Large intestine (tissue), 3 donors: ENCODE measurements at regions not wholly inside any gene's neighbourhood (a gene's known extent, or its start where the extent isn't known, plus 50 kb on each side); places are given as distances from the start of the nearest gene placed in this dataset.

Experiments
- DNase-seq, 2 donors: peaks; one replicate each; pipeline versions ENCODE4 v3.0.0 to v3.0.0-alpha.2; 2013
- H3K27ac ChIP-seq: one replicate; pipeline ENCODE4 v1.5.1; 2013; ENCODE audit warnings: low read length
- H3K27me3 ChIP-seq: 2 replicates; pipeline ENCODE4 v1.6.1; 2013; ENCODE audit warnings: low read length; ENCODE audit not compliant: control insufficient read depth, insufficient read depth
- H3K36me3 ChIP-seq: 2 replicates; pipeline ENCODE4 v1.6.1; 2013; ENCODE audit warnings: low read length; ENCODE audit not compliant: control insufficient read depth, insufficient read depth
- H3K4me1 ChIP-seq: one replicate; pipeline ENCODE4 v1.6.1; 2013; ENCODE audit warnings: low read length; ENCODE audit not compliant: control insufficient read depth, insufficient read depth
- H3K4me3 ChIP-seq: one replicate; pipeline ENCODE4 v1.5.1; 2013; ENCODE audit warnings: low read length
- H3K9me3 ChIP-seq: one replicate; pipeline ENCODE4 v1.6.1; 2013; ENCODE audit warnings: mild to moderate bottlenecking, low read depth, low read length, moderate library complexity; ENCODE audit not compliant: control insufficient read depth
- WGBS: methylation state at CpG from one replicate; pipeline ENCODE4 v1.1.5; 2013; ENCODE audit warnings: low lambda C conversion rate; ENCODE audit not compliant: insufficient coverage; 5-methylcytosine and 5-hydroxymethylcytosine counted together

DNA sequence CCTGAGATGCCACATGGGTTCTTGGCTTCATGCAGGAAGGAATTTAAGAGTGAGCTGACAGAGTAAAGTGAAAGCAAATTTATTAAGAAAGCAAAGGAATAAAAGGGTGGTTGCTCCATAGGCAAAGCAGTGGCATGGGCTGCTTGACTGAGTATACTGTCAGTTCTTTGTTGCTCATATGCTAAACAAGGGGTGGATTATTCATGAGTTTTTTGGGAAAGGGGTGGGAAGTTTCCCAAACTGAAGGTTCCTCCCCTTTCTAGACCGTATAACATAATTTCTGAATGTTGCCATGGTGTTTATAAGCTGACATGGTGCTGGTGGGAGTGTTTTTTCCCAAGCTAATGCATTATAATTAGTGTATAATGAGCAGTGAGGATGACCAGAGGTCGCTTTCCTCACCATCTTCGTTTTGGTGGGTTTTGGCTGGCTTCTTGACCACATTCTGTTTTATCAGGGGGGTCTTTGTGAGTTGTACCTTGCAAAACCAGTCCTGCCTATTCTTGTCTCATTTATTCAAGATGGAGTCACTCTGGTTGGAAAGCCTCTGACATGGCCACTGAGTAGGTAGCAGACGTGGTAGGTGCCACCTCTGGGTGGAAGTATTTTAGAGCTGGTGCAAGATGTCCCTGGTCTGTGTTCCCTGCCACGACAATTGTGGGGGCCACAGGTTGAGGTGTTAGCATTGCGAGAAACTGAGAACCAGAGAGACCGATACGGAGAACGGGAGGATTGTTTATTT lies 107.5 kb upstream of the SDK1 start:
- DNase-seq = no peak

GRCh38 chr7:3194501-3195141 lies 106.4 kb upstream of the SDK1 start:
- no peak overlapping the region for H3K4me3 ChIP-seq
- no peaks in the 10 kb centered on the region for H3K9me3 ChIP-seq
- H3K4me1 ChIP-seq = no peaks in the 10 kb centered on the region
- peak in 1 of 2 donors; percentile 73 for DNase-seq
- no peak overlapping the region for H3K27ac ChIP-seq
- no peaks in the 10 kb centered on the region for H3K36me3 ChIP-seq
- no CpG with 5 or more reads among the region's 7 CpGs for WGBS
- H3K27me3 ChIP-seq = no peaks in the 10 kb centered on the region

More for the DNA sequence above, 107.5 kb upstream of the SDK1 start:
- H3K4me1 ChIP-seq = no peaks in the 10 kb centered on the region
- no peak overlapping the region for H3K27ac ChIP-seq
- no peaks in the 10 kb centered on the region for H3K9me3 ChIP-seq
- H3K4me3 ChIP-seq = no peak overlapping the region
- no peaks in the 10 kb centered on the region for H3K36me3 ChIP-seq
- no peaks in the 10 kb centered on the region for H3K27me3 ChIP-seq
- WGBS = 93% methylated on average over 5 of the region's 9 CpGs

- Histone ChIP-seq H3K9me3 (no peaks in the 10 kb centered on the region), H3K4me3 (no peak overlapping the region), H3K27ac (no peak overlapping the region), H3K4me1 (no peaks in the 10 kb centered on the region), H3K27me3 (no peaks in the 10 kb centered on the region), H3K36me3 (no peaks in the 10 kb centered on the region)
- DNase-seq = no peak
- no CpG with 5 or more reads among the region's 6 CpGs for WGBS
These were observed 105.9 kb upstream of the SDK1 start for GRCh38 chr7:3195160-3195559.

GRCh38 chr7:3196629-3197400 lies 104.2 kb upstream of the SDK1 start:
- H3K27ac ChIP-seq = no peak overlapping the region
- WGBS = 90% methylated on average over 11 of the region's 21 CpGs

GRCh38 chr7:3197567-3198213 lies 103.4 kb upstream of the SDK1 start:
- 75% methylated on average over 2 of the region's 11 CpGs for WGBS
- Histone ChIP-seq H3K27me3 (no peaks in the 10 kb centered on the region), H3K4me3 (no peak overlapping the region), H3K4me1 (no peaks in the 10 kb centered on the region), H3K36me3 (no peaks in the 10 kb centered on the region), H3K9me3 (no peaks in the 10 kb centered on the region), H3K27ac (no peak overlapping the region)
- DNase-seq = no peak

More at GRCh38 chr7:3196629-3197400, 104.2 kb upstream of the SDK1 start:
- no peaks in the 10 kb centered on the region for H3K36me3 ChIP-seq
- no peaks in the 10 kb centered on the region for H3K4me1 ChIP-seq
- DNase-seq = no peak
- H3K27me3 ChIP-seq = no peaks in the 10 kb centered on the region
- no peaks in the 10 kb centered on the region for H3K9me3 ChIP-seq
- H3K4me3 ChIP-seq = no peak overlapping the region

DNA sequence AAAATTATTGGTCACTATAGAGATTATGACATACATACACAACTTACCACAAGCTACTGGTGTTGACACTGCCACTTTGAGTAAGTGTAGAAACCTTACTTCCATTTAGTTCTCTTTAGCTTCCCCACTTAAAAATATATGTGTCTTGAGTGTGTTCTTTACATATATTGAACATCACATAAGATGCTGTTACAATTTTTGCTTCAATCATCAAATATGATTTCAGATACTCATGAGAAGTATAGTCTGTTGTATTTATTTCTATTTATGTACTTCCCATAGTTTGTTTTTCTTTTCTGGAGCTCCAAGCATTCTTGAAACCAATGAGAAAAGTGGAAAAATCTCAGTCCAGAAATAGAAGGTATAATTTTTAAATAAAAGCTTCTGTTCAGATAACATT lies 102.7 kb upstream of the SDK1 start:
- no peak overlapping the region for H3K27ac ChIP-seq
- no peaks in the 10 kb centered on the region for H3K27me3 ChIP-seq
- no peaks in the 10 kb centered on the region for H3K36me3 ChIP-seq
- no peak overlapping the region for H3K4me3 ChIP-seq
- no peak for DNase-seq
- H3K9me3 ChIP-seq = no peaks in the 10 kb centered on the region
- no peaks in the 10 kb centered on the region for H3K4me1 ChIP-seq

DNA sequence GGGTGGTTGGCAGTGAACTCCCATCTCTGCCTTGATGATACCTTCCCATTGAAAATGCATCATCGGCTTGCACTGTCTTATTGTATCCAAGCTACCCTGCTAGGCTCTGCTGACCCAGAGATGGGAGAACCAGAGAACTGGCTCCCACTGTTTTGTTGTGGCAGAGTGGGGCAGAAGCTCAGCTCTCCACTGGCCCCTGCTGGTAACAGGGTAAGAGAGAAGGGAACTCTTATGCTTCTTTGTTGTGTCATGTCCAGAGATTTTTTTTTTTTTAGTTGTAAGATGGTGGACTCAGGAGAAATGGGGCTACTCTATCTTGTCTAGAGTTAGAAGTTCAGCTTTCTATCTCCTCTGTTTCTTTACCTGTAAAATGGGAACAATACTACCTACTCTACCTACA lies 100.5 kb upstream of the SDK1 start:
- Histone ChIP-seq H3K4me1 (no peaks in the 10 kb centered on the region), H3K9me3 (no peaks in the 10 kb centered on the region), H3K27ac (no peak overlapping the region), H3K4me3 (no peak overlapping the region), H3K27me3 (no peaks in the 10 kb centered on the region), H3K36me3 (no peaks in the 10 kb centered on the region)
- no CpG with 5 or more reads among the region's 1 CpG for WGBS
- no peak for DNase-seq

DNA sequence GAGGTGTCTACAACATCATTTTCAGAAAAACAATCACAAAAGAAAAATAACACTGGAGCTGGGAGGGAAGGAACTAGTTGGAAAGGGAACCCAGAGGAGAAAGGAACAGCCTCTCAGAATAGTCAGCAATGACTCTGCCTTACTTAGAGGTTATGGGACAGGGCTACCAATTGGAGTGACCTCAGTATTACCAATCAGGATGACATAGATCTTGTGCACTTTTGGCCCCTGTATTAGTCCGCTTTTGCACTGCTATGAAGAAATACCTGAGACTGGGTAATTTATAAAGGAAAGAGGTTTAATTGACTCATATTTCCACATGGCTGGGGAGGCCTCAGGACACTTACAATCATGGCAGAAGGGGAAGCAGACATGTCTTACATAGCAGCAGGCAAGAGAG lies 99.7 kb upstream of the SDK1 start:
- no peak overlapping the region for H3K4me3 ChIP-seq
- WGBS = no CpG with 5 or more reads among the region's 1 CpG
- H3K27ac ChIP-seq = no peak overlapping the region
- H3K4me1 ChIP-seq = no peaks in the 10 kb centered on the region
- H3K9me3 ChIP-seq = no peaks in the 10 kb centered on the region
- no peaks in the 10 kb centered on the region for H3K27me3 ChIP-seq
- no peaks in the 10 kb centered on the region for H3K36me3 ChIP-seq
- no peak for DNase-seq

- H3K9me3 ChIP-seq = no peaks in the 10 kb centered on the region
- H3K4me1 ChIP-seq = no peaks in the 10 kb centered on the region
- no peak overlapping the region for H3K4me3 ChIP-seq
- H3K27me3 ChIP-seq = no peaks in the 10 kb centered on the region
- WGBS = no CpG with 5 or more reads among the region's 6 CpGs
- no peak for DNase-seq
- H3K36me3 ChIP-seq = no peaks in the 10 kb centered on the region
- no peak overlapping the region for H3K27ac ChIP-seq
These were observed 98.9 kb upstream of the SDK1 start for GRCh38 chr7:3201937-3202710.

DNA sequence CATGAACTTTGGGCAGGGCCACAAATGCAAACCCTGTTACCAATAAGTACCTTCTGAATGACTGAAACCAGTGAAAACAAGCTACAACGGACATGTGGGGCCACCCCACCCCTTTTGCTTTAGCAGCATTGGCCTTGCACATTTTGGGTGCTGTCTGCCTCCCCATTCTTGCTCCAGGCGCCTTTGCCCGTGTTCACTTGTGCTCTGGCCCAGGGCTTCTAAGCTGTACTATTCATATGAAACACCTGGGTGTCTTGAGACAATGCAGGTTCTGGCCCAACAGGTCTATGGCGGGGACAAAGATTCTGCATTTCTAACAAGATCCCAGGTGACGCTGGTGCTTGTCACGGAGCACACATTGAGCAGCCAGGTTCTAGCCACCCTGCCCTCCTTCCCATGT lies 96.5 kb upstream of the SDK1 start:
- no peak overlapping the region for H3K4me3 ChIP-seq
- WGBS = no CpG with 5 or more reads among the region's 6 CpGs
- H3K27ac ChIP-seq = no peak overlapping the region
- H3K4me1 ChIP-seq = no peaks in the 10 kb centered on the region
- no peak for DNase-seq
- H3K9me3 ChIP-seq = no peaks in the 10 kb centered on the region
- no peaks in the 10 kb centered on the region for H3K36me3 ChIP-seq
- H3K27me3 ChIP-seq = no peaks in the 10 kb centered on the region
